IPS-18c (cell line): ENCODE measurements at regions not wholly inside any gene's neighbourhood (a gene's known extent, or its start where the extent isn't known, plus 50 kb on each side); places are given as distances from the start of the nearest gene placed in this dataset.

Experiments
- H3K4me3 ChIP-seq: 2 replicates; pipeline ENCODE4 v1.7.0; 2013; ENCODE audit warnings: low read depth, mild to moderate bottlenecking, low read length, moderate library complexity; ENCODE audit not compliant: insufficient read depth
- H3K9me3 ChIP-seq: one replicate; pipeline ENCODE4 v1.6.1; 2013; ENCODE audit warnings: mild to moderate bottlenecking, low read length, moderate library complexity; ENCODE audit not compliant: control insufficient read depth, insufficient read depth

DNA sequence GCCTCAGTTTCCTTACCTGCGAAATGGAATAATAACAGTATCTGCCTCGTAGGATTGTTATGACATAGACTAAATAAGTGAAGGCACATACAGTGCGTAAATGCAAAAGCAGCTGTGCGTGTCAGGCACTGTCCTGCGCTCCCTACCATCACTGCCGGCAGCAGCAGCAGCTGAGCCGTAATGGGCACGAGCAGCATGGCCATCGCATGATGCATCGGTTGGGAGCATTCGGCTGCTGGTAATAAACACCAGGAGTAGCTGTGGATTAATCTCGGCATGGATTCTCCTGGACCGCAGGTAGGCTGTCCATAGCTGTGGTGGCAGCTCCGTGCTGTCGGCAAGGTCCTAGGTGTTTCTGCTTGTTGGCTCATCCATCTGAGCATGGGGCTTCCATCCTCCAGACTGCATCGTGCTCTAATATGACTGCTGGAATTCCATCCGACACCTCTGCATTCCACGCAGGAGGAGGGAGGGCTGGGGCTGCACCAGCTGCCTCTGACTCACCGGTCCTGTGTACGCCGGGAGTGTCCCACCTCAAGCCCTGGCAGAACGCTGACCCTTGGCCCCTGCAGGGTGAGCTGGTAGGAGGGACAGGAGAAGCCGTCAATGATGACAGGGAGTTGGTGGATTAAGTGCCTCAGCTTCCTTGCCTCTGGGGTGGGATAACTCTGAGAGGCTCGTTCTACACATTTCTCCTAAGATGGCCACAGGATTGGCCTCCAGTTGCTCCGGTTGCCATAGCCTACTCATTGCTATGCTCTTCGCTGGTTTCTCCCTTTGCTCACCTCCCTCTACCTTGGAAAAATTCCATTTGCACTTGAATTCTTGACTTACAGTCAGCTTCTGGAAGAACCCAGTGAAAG lies 100.9 kb upstream of the PMEPA1 start:
- Histone ChIP-seq H3K9me3 (no peaks in the 10 kb centered on the region), H3K4me3 (no peak overlapping the region)

GRCh38 chr20:57809661-57810172 lies 99.9 kb upstream of the PMEPA1 start:
- H3K9me3 ChIP-seq: no peaks in the 10 kb centered on the region
- no peak overlapping the region for H3K4me3 ChIP-seq

DNA sequence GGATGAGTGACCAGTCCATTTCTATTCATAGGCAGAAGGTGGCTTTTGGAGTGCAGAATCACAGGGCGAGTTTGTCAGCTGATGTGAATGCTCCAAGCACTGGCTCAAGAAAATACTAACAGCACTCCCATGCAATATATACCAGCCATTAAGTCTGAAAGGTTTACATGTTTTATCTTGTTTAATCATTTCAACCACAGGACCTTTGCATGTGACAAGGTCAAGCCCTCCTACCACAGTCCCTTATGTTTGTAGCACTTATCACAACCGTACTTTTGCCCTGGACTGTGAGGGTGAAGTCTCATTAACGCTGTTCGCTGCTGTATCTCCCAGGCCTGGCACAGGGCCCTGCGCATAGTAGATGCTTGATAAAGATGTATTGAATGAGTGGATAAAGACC lies 99.3 kb upstream of the PMEPA1 start:
- Histone ChIP-seq H3K9me3 (no peaks in the 10 kb centered on the region), H3K4me3 (no peak overlapping the region)

GRCh38 chr20:57808264-57809070 lies 98.7 kb upstream of the PMEPA1 start:
- H3K9me3 ChIP-seq: no peaks in the 10 kb centered on the region
- H3K4me3 ChIP-seq: no peak overlapping the region

- no peaks in the 10 kb centered on the region for H3K9me3 ChIP-seq
- no peak overlapping the region for H3K4me3 ChIP-seq
Measured at GRCh38 chr20:57807401-57808263, 97.8 kb upstream of the PMEPA1 start.

DNA sequence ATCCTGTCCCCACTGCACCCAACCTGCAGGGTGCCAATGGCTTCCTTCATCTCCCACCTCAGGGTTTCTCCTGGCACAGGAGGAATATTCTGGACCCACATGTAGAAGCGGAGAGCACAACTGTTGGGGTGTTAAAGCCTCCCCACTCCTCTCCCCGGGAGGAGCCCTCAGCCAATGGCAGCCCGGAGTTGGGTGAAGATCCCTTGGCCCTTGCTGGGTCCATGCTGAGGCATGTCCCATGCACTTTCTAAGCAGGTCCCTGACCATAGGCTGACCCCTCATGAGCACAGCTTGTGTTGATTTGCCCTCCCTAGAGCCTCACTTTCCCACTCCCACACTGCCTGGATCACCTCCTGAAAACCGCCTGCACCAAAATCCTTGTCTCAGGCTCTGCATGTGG lies 97.2 kb upstream of the PMEPA1 start:
- no peak overlapping the region for H3K4me3 ChIP-seq
- no peaks in the 10 kb centered on the region for H3K9me3 ChIP-seq

DNA sequence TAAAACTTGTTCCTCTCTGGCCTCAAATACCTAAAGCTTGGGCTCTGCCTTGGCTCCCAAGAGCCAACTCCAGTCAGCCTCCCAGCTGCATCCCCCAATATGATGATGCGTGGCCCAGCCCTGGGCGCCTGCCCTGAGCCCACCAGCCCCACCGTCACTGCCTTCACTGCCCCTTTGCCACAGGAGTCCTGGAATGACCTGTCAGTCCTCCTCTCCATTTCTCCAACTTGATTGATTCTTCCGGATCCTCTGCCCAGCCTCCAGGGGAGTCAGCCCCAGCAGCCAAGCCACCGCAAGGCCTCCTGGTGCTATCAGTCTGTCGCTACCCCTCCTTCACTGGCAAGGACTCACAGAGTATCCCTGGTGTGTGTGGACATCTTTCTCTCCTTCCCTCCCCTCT lies 96.7 kb upstream of the PMEPA1 start:
- no peak overlapping the region for H3K4me3 ChIP-seq
- no peaks in the 10 kb centered on the region for H3K9me3 ChIP-seq

DNA sequence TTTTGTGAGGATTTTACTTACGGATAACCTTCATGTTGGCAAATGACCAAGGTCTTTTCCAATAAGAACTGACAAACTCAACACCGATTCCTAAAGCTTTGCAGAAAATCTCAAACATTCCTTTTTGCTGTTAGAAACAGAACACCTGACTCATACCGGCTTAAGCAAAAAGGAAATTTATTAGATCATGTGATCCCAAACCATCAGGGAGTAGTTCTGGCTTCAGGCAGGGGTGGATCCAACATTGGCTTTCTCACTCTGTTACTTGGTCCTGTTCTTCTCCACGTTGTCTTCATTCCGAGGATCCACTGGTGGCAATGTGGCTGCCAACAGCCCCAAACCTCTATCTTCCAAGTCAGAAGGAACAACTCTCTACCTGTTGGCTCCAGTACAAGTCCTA lies 95.9 kb upstream of the PMEPA1 start:
- no peak overlapping the region for H3K4me3 ChIP-seq
- H3K9me3 ChIP-seq: no peaks in the 10 kb centered on the region

- no peak overlapping the region for H3K4me3 ChIP-seq
- no peaks in the 10 kb centered on the region for H3K9me3 ChIP-seq
Measured at GRCh38 chr20:57804470-57805250, 94.8 kb upstream of the PMEPA1 start.

DNA sequence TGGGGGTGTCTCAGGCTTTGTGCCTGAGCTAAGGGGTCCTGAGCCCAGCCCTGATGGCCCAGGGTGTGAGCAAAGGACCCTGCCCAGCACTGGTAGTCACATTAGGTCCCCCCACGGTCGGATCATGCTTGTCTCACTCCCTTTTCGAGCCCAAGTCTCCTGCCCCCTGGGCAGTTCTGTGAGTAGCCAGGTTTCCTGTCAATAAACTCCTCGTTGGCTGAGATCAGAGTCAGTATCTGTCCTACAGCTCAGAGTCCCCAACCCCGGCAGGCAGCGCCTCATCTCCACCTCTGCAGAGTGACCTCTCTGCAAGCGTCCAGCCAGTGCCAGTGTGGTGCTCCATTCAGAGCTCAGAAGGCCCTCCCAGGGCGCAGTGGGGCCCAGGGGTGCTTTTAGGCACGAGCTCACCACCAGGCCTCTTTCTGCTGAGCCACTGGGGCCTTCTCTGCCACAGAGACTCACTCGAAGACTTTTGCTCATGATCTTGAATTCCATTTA lies 93.7 kb upstream of the PMEPA1 start:
- Histone ChIP-seq H3K9me3 (no peaks in the 10 kb centered on the region), H3K4me3 (no peak overlapping the region)

GRCh38 chr20:57802765-57803507 lies 93.1 kb upstream of the PMEPA1 start:
- H3K4me3 ChIP-seq: no peak overlapping the region
- H3K9me3 ChIP-seq: no peaks in the 10 kb centered on the region

- no peak overlapping the region for H3K4me3 ChIP-seq
- no peaks in the 10 kb centered on the region for H3K9me3 ChIP-seq
Measured at GRCh38 chr20:57801581-57801980, 91.8 kb upstream of the PMEPA1 start.

DNA sequence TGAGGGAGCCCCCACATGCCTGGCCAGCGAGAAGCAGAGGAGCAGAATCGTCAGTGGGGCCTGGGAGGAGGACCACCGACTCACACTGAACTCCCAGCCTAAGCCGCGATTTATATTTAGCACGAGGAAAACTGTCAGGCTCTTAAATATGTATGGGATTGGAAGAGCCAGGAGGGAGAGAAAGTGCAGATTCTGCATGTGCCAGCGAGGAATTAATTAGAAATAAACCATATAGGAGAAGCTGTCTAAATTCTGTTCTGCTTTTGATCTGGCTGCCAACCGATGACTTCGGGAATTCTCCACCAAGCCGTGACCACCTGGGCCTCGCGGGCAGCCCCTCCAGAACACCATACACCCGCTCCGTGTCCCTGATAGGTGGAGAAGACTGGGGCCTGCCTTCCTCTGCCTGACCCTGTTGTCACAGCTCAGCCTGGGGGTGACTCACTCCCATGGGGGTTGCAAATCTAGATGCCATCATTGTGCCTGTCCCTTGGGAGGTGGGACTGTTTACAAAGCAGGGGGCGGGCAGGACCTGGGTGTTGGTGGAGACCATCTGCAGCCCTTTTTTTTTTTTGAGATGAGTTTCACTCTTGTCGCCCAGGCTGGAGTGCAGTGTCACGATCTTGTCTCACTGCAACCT lies 91.1 kb upstream of the PMEPA1 start:
- Histone ChIP-seq H3K9me3 (no peaks in the 10 kb centered on the region), H3K4me3 (no peak overlapping the region)

- no peaks in the 10 kb centered on the region for H3K9me3 ChIP-seq
- H3K4me3 ChIP-seq: no peak overlapping the region
Measured at GRCh38 chr20:57797401-57797800, 87.6 kb upstream of the PMEPA1 start.

GRCh38 chr20:57795977-57796560 lies 86.3 kb upstream of the PMEPA1 start:
- Histone ChIP-seq H3K4me3 (no peak overlapping the region), H3K9me3 (no peaks in the 10 kb centered on the region)
